Activated CD4-positive, alpha-beta memory T cell treated with anti-CD3 and anti-CD28 coated beads, Interleukin-2, amount 10 ng/mL, durations not matched to agents 7 days and 5 days (primary cell): ENCODE measurements at regions not wholly inside any gene's neighbourhood (a gene's known extent, or its start where the extent isn't known, plus 50 kb on each side); places are given as distances from the start of the nearest gene placed in this dataset.
"Not testable (repeated sequence)": the region's sequence is repeated elsewhere in the genome, so short reads cannot be mapped to it uniquely, and the experiment has no call there.

Experiments
- CTCF ChIA-PET: fragments of 350-600 bp; sonication (Branson Sonifier 250); formaldehyde crosslinking; loops from one replicate; lab custom pipeline; 2021; ENCODE audit warnings: antibody characterized with exemption, inconsistent platforms; lab: Charles Lee
- POLR2A ChIA-PET: fragments of 350-600 bp; sonication (Branson Sonifier 250); formaldehyde crosslinking; loops from one replicate; lab custom pipeline; 2021; ENCODE audit warnings: antibody characterized with exemption; lab: Charles Lee
- DNase-seq: peaks from one replicate; pipeline ENCODE4 v3.0.0-alpha.2; 2020
- H3K27ac Mint-ChIP-seq: one replicate; pipeline ENCODE4 v1.8.0; 2021; ENCODE audit warnings: mild to moderate bottlenecking, mixed read lengths
- H3K27me3 Mint-ChIP-seq: one replicate; pipeline ENCODE4 v1.8.0; 2021; ENCODE audit warnings: mixed read lengths
- H3K36me3 Mint-ChIP-seq: one replicate; pipeline ENCODE4 v1.8.0; 2021; ENCODE audit warnings: low read depth, mixed read lengths
- H3K4me1 Mint-ChIP-seq: one replicate; pipeline ENCODE4 v1.8.0; 2021; ENCODE audit warnings: mixed read lengths
- H3K4me3 Mint-ChIP-seq: one replicate; pipeline ENCODE4 v1.8.0; 2021; ENCODE audit warnings: mild to moderate bottlenecking, mixed read lengths
- H3K9me3 Mint-ChIP-seq: one replicate; pipeline ENCODE4 v1.8.0; 2021; ENCODE audit warnings: mixed read lengths

DNA sequence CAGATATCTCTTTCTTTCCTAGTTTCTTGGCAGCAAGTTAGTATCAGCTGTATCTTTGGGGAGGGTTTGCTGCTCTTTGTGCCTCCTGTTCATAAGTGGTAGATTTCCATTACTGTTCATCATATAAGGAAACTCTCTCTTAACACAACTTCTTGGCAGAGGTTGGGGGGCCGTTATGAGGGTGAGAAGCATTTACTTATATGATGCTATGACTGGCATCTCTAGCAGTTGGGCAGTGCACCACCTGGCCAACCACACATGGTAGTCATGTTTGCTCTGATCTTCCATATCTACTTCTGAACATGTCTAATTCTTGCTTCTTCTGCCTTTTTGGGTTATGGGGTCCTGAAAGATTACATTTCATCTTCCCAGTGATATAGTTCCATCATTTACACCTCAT is 282.2 kb downstream of the CYRIA start:
- CTCF ChIA-PET = no interaction called here
- H3K9me3 Mint-ChIP-seq = no peaks in the 10 kb centered on the region
- POLR2A ChIA-PET = no interaction called here

GRCh38 chr2:16382451-16382850 is 283.2 kb downstream of the CYRIA start:
- DNase-seq = no peak
- H3K4me1 Mint-ChIP-seq = no peaks in the 10 kb centered on the region
- no peak overlapping the region for H3K27ac Mint-ChIP-seq
- H3K9me3 Mint-ChIP-seq = no peaks in the 10 kb centered on the region
- ChIA-PET POLR2A (no interaction called here), CTCF (no interaction called here)
- no peak overlapping the region for H3K4me3 Mint-ChIP-seq
- H3K36me3 Mint-ChIP-seq = no peaks in the 10 kb centered on the region
- H3K27me3 Mint-ChIP-seq = no peaks in the 10 kb centered on the region

More for the DNA sequence above, 282.2 kb downstream of the CYRIA start:
- Mint-ChIP-seq H3K4me1 (no peaks in the 10 kb centered on the region), H3K36me3 (no peaks in the 10 kb centered on the region), H3K4me3 (no peak overlapping the region), H3K27me3 (no peaks in the 10 kb centered on the region), H3K27ac (no peak overlapping the region)
- no peak for DNase-seq

GRCh38 chr2:16381511-16381910 is 284.1 kb downstream of the CYRIA start:
- Mint-ChIP-seq H3K9me3 (no peaks in the 10 kb centered on the region), H3K4me3 (no peak overlapping the region), H3K27me3 (no peaks in the 10 kb centered on the region), H3K27ac (no peak overlapping the region), H3K4me1 (no peaks in the 10 kb centered on the region), H3K36me3 (no peaks in the 10 kb centered on the region)
- CTCF ChIA-PET = no interaction called here
- POLR2A ChIA-PET = no interaction called here
- no peak for DNase-seq

- H3K4me3 Mint-ChIP-seq, DNase-seq: not testable (repeated sequence)
Observed at GRCh38 chr2:16379901-16380300, 285.7 kb downstream of the CYRIA start.

DNA sequence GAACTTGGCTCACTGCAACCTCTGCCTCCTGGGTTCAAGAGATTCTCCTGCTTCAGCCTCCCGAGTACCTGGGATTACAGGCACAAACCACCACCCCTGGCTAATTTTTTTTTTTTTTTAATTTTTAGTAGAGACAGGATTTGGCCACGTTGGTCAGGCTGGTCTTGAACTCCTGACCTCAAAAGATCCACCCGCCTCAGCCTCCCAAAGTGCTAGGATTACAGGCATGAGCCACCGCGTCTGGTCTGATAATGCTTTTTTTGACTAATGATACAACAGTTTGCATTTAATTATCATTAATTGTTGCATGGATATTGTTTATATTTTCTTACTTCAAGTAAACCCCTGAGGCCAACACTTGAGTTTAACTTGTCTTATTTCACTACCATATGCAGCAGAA is 286.6 kb downstream of the CYRIA start:
- CTCF ChIA-PET, POLR2A ChIA-PET: not testable (repeated sequence)

More at GRCh38 chr2:16379901-16380300, 285.7 kb downstream of the CYRIA start:
- H3K27ac Mint-ChIP-seq, POLR2A ChIA-PET, H3K4me1 Mint-ChIP-seq, H3K9me3 Mint-ChIP-seq, H3K27me3 Mint-ChIP-seq, CTCF ChIA-PET, H3K36me3 Mint-ChIP-seq: not testable (repeated sequence)

DNA sequence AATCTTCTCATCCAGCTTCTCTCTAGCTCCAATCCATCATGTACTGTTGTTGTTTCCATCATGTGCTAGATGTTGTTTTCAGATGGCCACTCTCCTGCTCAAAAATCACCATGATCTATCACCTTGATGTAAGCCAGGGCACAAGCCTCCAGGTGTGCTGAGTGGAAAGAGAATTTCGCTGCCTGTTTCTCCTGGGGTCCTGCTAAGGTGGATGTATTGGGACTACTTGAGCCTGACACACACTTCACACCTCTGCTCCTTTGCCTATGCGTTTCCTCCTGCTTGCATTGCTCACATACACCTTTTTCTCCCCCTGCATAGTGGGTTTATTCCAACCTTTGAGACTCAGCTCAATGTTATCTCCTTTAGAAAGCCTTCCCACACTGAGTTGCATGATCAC is 287.6 kb downstream of the CYRIA start:
- POLR2A ChIA-PET = no interaction called here

More for the DNA sequence above, 286.6 kb downstream of the CYRIA start:
- H3K4me3 Mint-ChIP-seq, H3K27me3 Mint-ChIP-seq, DNase-seq, H3K27ac Mint-ChIP-seq, H3K9me3 Mint-ChIP-seq, H3K36me3 Mint-ChIP-seq, H3K4me1 Mint-ChIP-seq: not testable (repeated sequence)

DNA sequence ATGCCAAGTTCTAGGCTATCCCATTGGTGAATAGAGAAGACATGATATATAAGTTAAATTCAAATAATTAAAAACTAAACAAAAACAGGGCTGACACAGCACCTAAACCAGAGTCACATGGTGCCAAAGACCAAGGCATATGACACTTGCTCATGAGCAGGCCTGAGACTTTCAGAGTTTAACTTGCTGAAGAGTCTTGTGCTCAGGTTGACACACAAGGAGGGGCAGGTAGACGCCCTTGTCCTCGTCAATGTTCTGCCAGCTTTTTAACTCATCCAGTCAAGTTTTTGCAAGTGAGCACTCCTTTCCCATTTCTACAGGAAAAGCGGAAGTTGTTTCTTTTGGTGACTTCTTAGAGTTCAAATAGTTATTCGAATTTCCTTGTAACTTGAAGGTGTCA is 289.7 kb downstream of the CYRIA start:
- no peak overlapping the region for H3K4me3 Mint-ChIP-seq
- no peaks in the 10 kb centered on the region for H3K9me3 Mint-ChIP-seq
- H3K27me3 Mint-ChIP-seq = no peaks in the 10 kb centered on the region
- no peak overlapping the region for H3K27ac Mint-ChIP-seq
- H3K4me1 Mint-ChIP-seq = no peaks in the 10 kb centered on the region
- POLR2A ChIA-PET = no interaction called here
- CTCF ChIA-PET = no interaction called here
- no peak for DNase-seq
- no peaks in the 10 kb centered on the region for H3K36me3 Mint-ChIP-seq

More for the DNA sequence above, 287.6 kb downstream of the CYRIA start:
- no peak overlapping the region for H3K27ac Mint-ChIP-seq
- no peaks in the 10 kb centered on the region for H3K36me3 Mint-ChIP-seq
- no peak for DNase-seq
- H3K27me3 Mint-ChIP-seq = no peaks in the 10 kb centered on the region
- no peaks in the 10 kb centered on the region for H3K9me3 Mint-ChIP-seq
- H3K4me1 Mint-ChIP-seq = no peaks in the 10 kb centered on the region
- no peak overlapping the region for H3K4me3 Mint-ChIP-seq
- CTCF ChIA-PET = no interaction called here

DNA sequence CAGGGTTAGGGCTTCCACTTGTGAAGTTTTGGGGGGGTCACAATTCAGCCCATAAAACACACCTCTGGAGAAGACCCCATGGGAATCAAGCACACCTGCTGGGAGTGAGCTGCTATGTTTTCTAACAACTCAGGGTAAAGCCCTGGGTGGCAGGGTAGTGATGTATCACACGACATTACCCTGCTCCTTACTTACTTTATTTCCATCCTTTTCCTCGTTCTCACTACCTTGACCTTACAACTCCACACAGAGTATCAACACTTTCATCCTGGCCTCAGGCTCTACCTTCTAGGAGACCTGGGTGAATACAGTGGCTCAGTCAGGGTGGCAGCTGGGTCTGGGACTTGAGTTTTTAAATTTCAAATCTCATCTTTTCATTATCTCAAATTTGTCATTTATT is 290.3 kb downstream of the CYRIA start:
- Mint-ChIP-seq H3K36me3 (no peaks in the 10 kb centered on the region), H3K4me3 (no peak overlapping the region), H3K4me1 (no peaks in the 10 kb centered on the region), H3K9me3 (no peaks in the 10 kb centered on the region), H3K27me3 (no peaks in the 10 kb centered on the region), H3K27ac (no peak overlapping the region)
- DNase-seq = no peak
- POLR2A ChIA-PET = no interaction called here
- CTCF ChIA-PET = no interaction called here

GRCh38 chr2:16374671-16375070 is 291.0 kb downstream of the CYRIA start:
- no peaks in the 10 kb centered on the region for H3K9me3 Mint-ChIP-seq
- no peak overlapping the region for H3K27ac Mint-ChIP-seq
- no peak overlapping the region for H3K4me3 Mint-ChIP-seq
- ChIA-PET CTCF (no interaction called here), POLR2A (no interaction called here)
- no peak for DNase-seq
- H3K27me3 Mint-ChIP-seq = no peaks in the 10 kb centered on the region
- H3K36me3 Mint-ChIP-seq = no peaks in the 10 kb centered on the region
- H3K4me1 Mint-ChIP-seq = no peaks in the 10 kb centered on the region

DNA sequence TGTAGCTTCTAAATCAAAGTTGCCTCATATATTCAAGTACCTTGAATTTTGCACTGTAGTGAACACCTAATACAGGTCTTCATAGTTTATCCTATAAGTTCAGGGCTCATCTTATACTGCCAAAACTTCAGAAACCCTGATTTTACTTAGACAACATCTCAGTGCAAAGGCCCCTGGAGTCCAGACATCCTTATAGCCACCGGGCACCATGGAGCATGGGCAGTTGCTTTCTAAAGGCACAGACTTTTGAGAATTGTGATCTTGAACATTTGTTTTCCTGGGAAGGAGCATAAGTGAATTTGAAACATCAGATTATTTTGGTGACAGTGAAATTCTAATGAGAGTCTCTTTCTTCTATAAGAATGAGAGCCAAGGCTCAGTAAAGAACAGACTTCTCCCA is 292.3 kb downstream of the CYRIA start:
- Mint-ChIP-seq H3K27ac (no peak overlapping the region), H3K27me3 (no peaks in the 10 kb centered on the region), H3K9me3 (no peaks in the 10 kb centered on the region), H3K36me3 (no peaks in the 10 kb centered on the region), H3K4me1 (no peaks in the 10 kb centered on the region), H3K4me3 (no peak overlapping the region)
- ChIA-PET CTCF (no interaction called here), POLR2A (no interaction called here)
- no peak for DNase-seq

- Mint-ChIP-seq H3K27me3 (no peaks in the 10 kb centered on the region), H3K4me1 (no peaks in the 10 kb centered on the region), H3K9me3 (no peaks in the 10 kb centered on the region), H3K4me3 (no peak overlapping the region), H3K36me3 (no peaks in the 10 kb centered on the region), H3K27ac (no peak overlapping the region)
- no peak for DNase-seq
- POLR2A ChIA-PET = no interaction called here
- CTCF ChIA-PET = no interaction called here
Observed at GRCh38 chr2:16371751-16372150, 293.9 kb downstream of the CYRIA start.

GRCh38 chr2:16368951-16369350 is 296.7 kb downstream of the CYRIA start:
- Mint-ChIP-seq H3K27me3 (no peaks in the 10 kb centered on the region), H3K4me1 (no peaks in the 10 kb centered on the region), H3K36me3 (no peaks in the 10 kb centered on the region), H3K4me3 (no peak overlapping the region), H3K27ac (no peak overlapping the region), H3K9me3 (no peaks in the 10 kb centered on the region)
- DNase-seq = no peak
- POLR2A ChIA-PET = no interaction called here
- CTCF ChIA-PET = no interaction called here

DNA sequence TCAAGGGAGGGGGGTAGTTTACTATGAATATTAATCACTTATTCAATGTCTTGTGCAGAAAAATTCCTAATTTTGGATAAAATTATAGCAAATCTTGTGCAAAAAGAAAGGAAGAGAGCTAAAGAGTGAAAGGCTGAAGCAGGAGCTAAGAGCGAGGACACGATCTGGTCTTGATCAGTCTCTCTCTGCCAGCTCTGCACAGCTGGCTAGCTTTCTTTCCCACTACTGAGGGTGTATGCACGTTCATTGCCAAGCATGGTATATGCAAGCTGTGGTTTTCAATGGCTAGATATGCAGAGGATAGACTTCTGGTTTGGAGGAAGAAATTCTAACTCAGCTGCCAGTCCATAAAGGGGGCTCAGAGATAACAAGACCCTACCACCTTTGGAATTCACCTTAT is 297.3 kb downstream of the CYRIA start:
- Mint-ChIP-seq H3K9me3 (no peaks in the 10 kb centered on the region), H3K27me3 (no peaks in the 10 kb centered on the region), H3K27ac (no peak overlapping the region), H3K36me3 (no peaks in the 10 kb centered on the region), H3K4me1 (no peaks in the 10 kb centered on the region), H3K4me3 (no peak overlapping the region)
- POLR2A ChIA-PET = no interaction called here
- no peak for DNase-seq
- CTCF ChIA-PET = no interaction called here

- DNase-seq = no peak
- no peaks in the 10 kb centered on the region for H3K9me3 Mint-ChIP-seq
- no peak overlapping the region for H3K4me3 Mint-ChIP-seq
- POLR2A ChIA-PET = no interaction called here
- H3K36me3 Mint-ChIP-seq = no peaks in the 10 kb centered on the region
- H3K27me3 Mint-ChIP-seq = no peaks in the 10 kb centered on the region
- CTCF ChIA-PET = interaction anchor here (0.5 kb wide), 1 partner anchor 722 kb away, joined by 3 read pairs; no protein-coding TSS in a partner anchor
- H3K4me1 Mint-ChIP-seq = no peaks in the 10 kb centered on the region
- H3K27ac Mint-ChIP-seq = no peak overlapping the region
Observed at GRCh38 chr2:16365366-16365765, 300.3 kb downstream of the CYRIA start.

DNA sequence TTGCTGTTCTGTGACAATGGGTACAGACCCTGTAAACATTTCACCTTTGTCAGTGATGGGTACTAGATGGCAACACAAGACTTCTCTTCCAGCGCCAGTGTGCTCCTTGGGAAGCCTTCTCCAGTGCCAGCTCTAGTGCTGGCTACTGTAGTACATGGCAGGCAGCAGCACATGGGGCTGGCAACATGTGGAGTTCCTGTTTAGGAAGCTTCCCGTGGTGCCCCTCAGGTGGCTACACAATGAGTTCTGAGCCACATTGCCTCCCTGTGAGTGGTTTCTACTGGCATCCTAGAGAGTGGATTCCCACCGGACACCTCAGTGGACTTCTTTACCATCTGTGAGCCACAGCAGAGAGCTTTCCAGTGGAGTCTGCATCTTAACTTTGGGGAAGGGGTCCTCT is 302.1 kb downstream of the CYRIA start:
- Mint-ChIP-seq H3K36me3 (no peaks in the 10 kb centered on the region), H3K4me3 (no peak overlapping the region), H3K4me1 (no peaks in the 10 kb centered on the region), H3K9me3 (peaks cover 2% of the 10 kb centered on the region), H3K27me3 (no peaks in the 10 kb centered on the region), H3K27ac (no peak overlapping the region)
- ChIA-PET CTCF (no interaction called here), POLR2A (no interaction called here)
- DNase-seq = no peak
